Esophagus muscularis mucosa (tissue), 4 donors: ENCODE measurements at regions not wholly inside any gene's neighbourhood (a gene's known extent, or its start where the extent isn't known, plus 50 kb on each side); places are given as distances from the start of the nearest gene placed in this dataset.

Experiments used
- DNase-seq: peaks from one replicate; pipeline ENCODE4 v3.0.0-alpha.2; 2017; ENCODE audit errors: extremely low spot score
- H3K27ac ChIP-seq, 4 donors: fragments of 200-600 bp; sonication (generic); replicated peaks in 1 of 4; 1 replicate in 3 of 4; 2 replicates in 1 of 4; pipeline ENCODE4 v1.5.1; 2016 to 2019; ENCODE audit warnings: mild to moderate bottlenecking in 1 of 4
- H3K27me3 ChIP-seq, 4 donors: fragments of 200-600 bp; sonication (generic); one replicate each; pipeline versions ENCODE4 v1.5.1 to v1.6.0; 2016 to 2019
- H3K36me3 ChIP-seq, 4 donors: fragments of 200-600 bp; sonication (generic); one replicate each; pipeline ENCODE4 v1.5.1; 2016 to 2019
- H3K4me1 ChIP-seq, 4 donors: fragments of 200-600 bp; sonication (generic); one replicate each; pipeline ENCODE4 v1.5.1; 2016 to 2019
- H3K4me3 ChIP-seq, 4 donors: fragments of 200-600 bp; sonication (generic); 1 replicate in 2 of 4; 2 replicates in 2 of 4; pipeline ENCODE4 v1.5.1; 2016 to 2019; ENCODE audit warnings: mild to moderate bottlenecking in 4 of 4, moderate library complexity in 1 of 4
- H3K9me3 ChIP-seq, 4 donors: fragments of 200-600 bp; sonication (generic); 1 replicate in 3 of 4; 2 replicates in 1 of 4; pipeline ENCODE4 v1.5.1; 2016 to 2019
- CTCF ChIP-seq, 3 experiments: fragments of 200-600 bp in 2 of 3; fragments of 450-650 bp in 1 of 3; sonication (generic) in 2 of 3; IDR thresholded peaks; one replicate each; pipeline ENCODE4 v1.5.1; 2017 to 2019; ENCODE audit warnings: antibody characterized with exemption in 3 of 3, mild to moderate bottlenecking in 2 of 3, moderate library complexity in 1 of 3
- EP300 ChIP-seq: sonication (generic); formaldehyde crosslinking; IDR thresholded peaks from one replicate; pipeline ENCODE4 v1.6.1; 2017; ENCODE audit warnings: antibody characterized with exemption
- POLR2A ChIP-seq: fragments of 450-650 bp; IDR thresholded peaks from one replicate; pipeline ENCODE4 v1.6.1; 2017; ENCODE audit warnings: antibody characterized with exemption, moderate library complexity, mild to moderate bottlenecking, low read depth
- POLR2AphosphoS5 ChIP-seq, 2 donors: sonication (generic); formaldehyde crosslinking; IDR thresholded peaks; one replicate each; pipeline ENCODE4 v1.6.1; 2017; ENCODE audit warnings: antibody characterized with exemption in 2 of 2
- WGBS: methylation state at CpG from one replicate; pipeline ENCODE4 v1.1.5; 2018; 5-methylcytosine and 5-hydroxymethylcytosine counted together
- intact Hi-C: fragments of 100-400 bp; cut with DNase I; formaldehyde crosslinking; loops from one replicate; pipeline ENCODE4 v1.15.1; 2023

DNA sequence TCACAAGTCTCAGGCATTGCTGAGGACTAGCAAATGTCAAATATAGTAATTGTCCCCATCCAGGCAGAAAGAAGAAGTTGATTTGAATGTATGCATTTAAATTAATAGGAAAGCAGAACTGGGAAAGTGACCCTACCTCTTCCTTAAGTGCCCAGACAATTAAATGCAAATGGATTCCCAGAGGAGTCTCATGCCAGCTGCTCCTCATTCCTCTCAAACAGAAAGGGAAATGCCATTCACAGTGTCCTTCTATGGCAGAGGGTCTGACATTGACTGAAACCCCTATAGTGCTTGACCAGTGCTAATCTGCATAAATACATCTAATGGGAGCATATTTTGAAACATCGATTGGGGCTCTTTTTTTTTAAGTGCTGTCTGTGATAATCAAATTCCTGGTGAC lies 292.4 kb upstream of the SEL1L start:
- Histone ChIP-seq H3K36me3 (no peaks in the 10 kb centered on the region), H3K9me3 (peaks cover 0 to 15% (median 4%) of the 10 kb centered on the region in 4 donors), H3K27ac (no peak overlapping the region), H3K4me3 (no peak overlapping the region), H3K4me1 (no peaks in the 10 kb centered on the region), H3K27me3 (no peaks in the 10 kb centered on the region)
- TF ChIP-seq POLR2A (no peak), EP300 (no peak), CTCF (IDR thresholded peaks at IDR 0.05) (no peak), POLR2AphosphoS5 (IDR thresholded peaks at IDR 0.05) (no peak)
- intact Hi-C loops = no loop called here
- WGBS = 83% methylated on average over 1 of the region's 1 CpG
- no peak for DNase-seq

- Histone ChIP-seq H3K9me3 (no peaks in the 10 kb centered on the region), H3K27me3 (no peaks in the 10 kb centered on the region), H3K4me3 (no peak overlapping the region), H3K36me3 (no peaks in the 10 kb centered on the region), H3K4me1 (no peaks in the 10 kb centered on the region), H3K27ac (no peak overlapping the region)
- no peak for TF ChIP-seq EP300
- DNase-seq = no peak
- intact Hi-C loops = no loop called here
- no CpG with 5 or more reads among the region's 24 CpGs for WGBS
Measured at GRCh38 chr14:81829447-81829846, 295.8 kb upstream of the SEL1L start.

DNA sequence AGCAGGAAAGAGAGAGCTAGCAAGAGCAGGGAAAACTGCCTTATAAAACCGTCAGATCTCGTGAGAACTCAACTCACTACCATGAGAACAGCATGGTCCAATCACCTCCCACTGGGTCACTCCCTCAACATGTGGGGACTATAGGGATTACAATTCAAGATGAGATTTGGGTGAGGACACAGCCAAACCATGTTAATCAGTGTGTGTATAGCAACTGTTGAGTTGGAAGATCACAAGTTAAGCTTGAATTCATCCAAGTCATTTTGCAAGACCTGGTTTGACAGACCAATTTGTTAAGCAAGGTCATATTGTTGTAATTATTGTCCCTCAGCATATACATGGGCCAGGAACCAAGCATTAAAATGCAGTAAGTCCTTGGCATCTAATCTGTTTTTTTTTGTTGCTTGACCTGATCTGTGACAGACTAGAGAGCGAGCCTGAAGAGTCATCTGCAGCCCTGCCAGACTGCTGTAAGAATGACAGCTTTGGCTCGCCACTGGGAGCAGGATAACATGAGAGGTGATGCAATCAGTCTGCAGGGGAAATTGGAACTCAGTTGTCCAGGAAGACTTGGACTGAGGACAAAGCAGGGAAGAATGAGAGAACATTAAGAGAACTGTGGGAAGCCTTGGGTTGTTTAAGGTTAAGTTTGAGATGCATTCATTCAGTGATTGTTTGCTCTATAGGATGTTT lies 297.6 kb upstream of the SEL1L start:
- DNase-seq = peak; percentile 93

GRCh38 chr14:81834308-81834707 lies 300.7 kb upstream of the SEL1L start:
- H3K36me3 ChIP-seq = no peaks in the 10 kb centered on the region
- TF ChIP-seq POLR2A (no peak), CTCF (IDR thresholded peaks at IDR 0.05) (no peak)
- H3K4me3 ChIP-seq = no peak overlapping the region
- H3K9me3 ChIP-seq = peaks cover 0 to 19% (median 16%) of the 10 kb centered on the region in 4 donors
- no peaks in the 10 kb centered on the region for H3K4me1 ChIP-seq
- no peak overlapping the region for H3K27ac ChIP-seq
- WGBS = 77% methylated on average over 1 of the region's 1 CpG
- DNase-seq = no peak
- intact Hi-C loops = no loop called here
- no peaks in the 10 kb centered on the region for H3K27me3 ChIP-seq

More for the DNA sequence above, 297.6 kb upstream of the SEL1L start:
- H3K36me3 ChIP-seq = no peaks in the 10 kb centered on the region
- intact Hi-C loops = no loop called here
- 42% methylated on average over 4 of the region's 4 CpGs for WGBS
- H3K9me3 ChIP-seq = peaks cover 0 to 12% (median 11%) of the 10 kb centered on the region in 4 donors
- H3K4me3 ChIP-seq = no peak overlapping the region
- no peak overlapping the region for H3K27ac ChIP-seq
- no peaks in the 10 kb centered on the region for H3K27me3 ChIP-seq
- H3K4me1 ChIP-seq = no peaks in the 10 kb centered on the region
- peak in 1 of 2 donors; percentile 45 for TF ChIP-seq POLR2AphosphoS5 (IDR thresholded peaks at IDR 0.05)
- no peak for TF ChIP-seq EP300
- no peak for TF ChIP-seq CTCF (IDR thresholded peaks at IDR 0.05)
- TF ChIP-seq POLR2A = no peak

DNA sequence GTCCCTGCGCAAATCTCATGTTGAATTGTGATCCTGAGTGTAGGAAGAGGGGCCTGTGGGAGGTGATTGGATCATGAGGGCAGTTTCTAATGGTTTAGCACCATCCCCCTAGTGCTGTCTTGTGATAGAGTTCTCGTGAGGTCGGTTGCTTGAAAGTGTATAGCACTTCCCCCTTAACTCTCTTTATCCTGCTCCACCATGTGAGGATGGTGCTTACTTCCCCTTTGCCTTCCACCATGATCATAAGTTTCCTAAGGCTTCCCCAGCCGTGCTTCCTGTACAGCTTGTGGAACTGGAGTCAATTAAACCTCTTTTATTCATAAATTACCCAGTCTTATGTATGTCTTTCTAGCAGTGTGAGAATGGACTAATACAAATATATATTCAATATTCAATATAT lies 303.7 kb upstream of the SEL1L start:
- intact Hi-C loops = no loop called here
- Histone ChIP-seq H3K27me3 (no peaks in the 10 kb centered on the region), H3K27ac (no peak overlapping the region), H3K36me3 (no peaks in the 10 kb centered on the region), H3K4me3 (no peak overlapping the region), H3K4me1 (no peaks in the 10 kb centered on the region), H3K9me3 (peaks cover 0 to 19% (median 16%) of the 10 kb centered on the region in 4 donors)
- no peak for DNase-seq
- WGBS = 80% methylated on average over 4 of the region's 4 CpGs
- TF ChIP-seq POLR2AphosphoS5 (IDR thresholded peaks at IDR 0.05) (no peak), EP300 (no peak), CTCF (IDR thresholded peaks at IDR 0.05) (no peak), POLR2A (no peak)
